ENCODE measurements at regions not wholly inside any gene's neighbourhood (a gene's known extent, or its start where the extent isn't known, plus 50 kb on each side); places are given as distances from the start of the nearest gene placed in this dataset.

DNA sequence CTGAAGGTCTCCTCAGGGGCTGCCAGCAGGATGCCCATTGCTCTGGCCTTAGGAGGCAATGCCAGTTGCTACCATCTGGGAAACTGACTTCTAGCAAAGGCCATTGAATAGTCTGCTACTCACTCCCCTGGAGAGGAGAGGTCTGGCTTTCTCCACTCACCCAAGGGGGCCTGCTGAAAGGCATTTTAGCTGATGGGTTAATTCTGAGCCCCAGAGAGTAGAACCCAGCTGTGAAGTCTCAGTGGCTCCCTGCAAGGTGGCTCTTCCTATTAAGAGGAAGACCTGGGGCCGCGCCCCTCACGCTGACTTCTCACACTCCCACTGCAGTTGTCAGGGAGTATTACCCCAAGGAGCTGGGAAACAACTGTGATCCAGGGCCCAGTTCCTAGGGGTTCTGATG lies 213.3 kb upstream of the GALNT2 start:
- H3K36me3 ChIP-seq (ENCODE audit: low read depth, low read length) = no peaks in the 10 kb centered on the region
- no peak overlapping the region for H3K9ac ChIP-seq (ENCODE audit: low read length)
- H4K20me1 ChIP-seq (ENCODE audit: low read length) = no peaks in the 10 kb centered on the region
- DNase-seq = no peak
- ChIA-PET CTCF (no interaction called here), POLR2A (ENCODE audit: unreplicated experiment) (no interaction called here)
- no TSS peak for BruUV-seq (replicated peaks)
- no peak overlapping the region for H3K4me3 ChIP-seq (ENCODE audit: low read length)
- TF ChIP-seq, protein P1, sequence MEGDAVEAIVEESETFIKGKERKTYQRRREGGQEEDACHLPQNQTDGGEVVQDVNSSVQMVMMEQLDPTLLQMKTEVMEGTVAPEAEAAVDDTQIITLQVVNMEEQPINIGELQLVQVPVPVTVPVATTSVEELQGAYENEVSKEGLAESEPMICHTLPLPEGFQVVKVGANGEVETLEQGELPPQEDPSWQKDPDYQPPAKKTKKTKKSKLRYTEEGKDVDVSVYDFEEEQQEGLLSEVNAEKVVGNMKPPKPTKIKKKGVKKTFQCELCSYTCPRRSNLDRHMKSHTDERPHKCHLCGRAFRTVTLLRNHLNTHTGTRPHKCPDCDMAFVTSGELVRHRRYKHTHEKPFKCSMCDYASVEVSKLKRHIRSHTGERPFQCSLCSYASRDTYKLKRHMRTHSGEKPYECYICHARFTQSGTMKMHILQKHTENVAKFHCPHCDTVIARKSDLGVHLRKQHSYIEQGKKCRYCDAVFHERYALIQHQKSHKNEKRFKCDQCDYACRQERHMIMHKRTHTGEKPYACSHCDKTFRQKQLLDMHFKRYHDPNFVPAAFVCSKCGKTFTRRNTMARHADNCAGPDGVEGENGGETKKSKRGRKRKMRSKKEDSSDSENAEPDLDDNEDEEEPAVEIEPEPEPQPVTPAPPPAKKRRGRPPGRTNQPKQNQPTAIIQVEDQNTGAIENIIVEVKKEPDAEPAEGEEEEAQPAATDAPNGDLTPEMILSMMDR (conservative IDR thresholded peaks at IDR 0.05; ENCODE audit: low read depth, low read length) = no peak
- TF ChIP-seq EZH2 (IDR thresholded peaks at IDR 0.05; ENCODE audit: low read length, unreplicated experiment) = no peak
- no peak for TF ChIP-seq EZH2phosphoT487 (IDR thresholded peaks at IDR 0.05; ENCODE audit: borderline replicate concordance, low read length)
- H3K27ac ChIP-seq (ENCODE audit: low read length) = no peak overlapping the region
- no peaks in the 10 kb centered on the region for H3F3A ChIP-seq (ENCODE audit: low read length, unreplicated experiment)
- H3K9me3 ChIP-seq (ENCODE audit: low read length) = no peaks in the 10 kb centered on the region
- H3K4me1 ChIP-seq (ENCODE audit: insufficient read depth, low read length) = no peaks in the 10 kb centered on the region
- peaks cover 53% of the 10 kb centered on the region for H3K27me3 ChIP-seq (ENCODE audit: low read length)
- no peak overlapping the region for H2AFZ ChIP-seq (ENCODE audit: low read length)
- no peaks in the 10 kb centered on the region for H3K79me2 ChIP-seq (ENCODE audit: low read length)
- intact Hi-C loops (cut with micrococcal nuclease) = no loop called here
- no peak for ATAC-seq
- no peak overlapping the region for H3K4me2 ChIP-seq (ENCODE audit: low read length)
- no peaks in the 10 kb centered on the region for H3K9me2 ChIP-seq (replicated peaks; ENCODE audit: low read length)

DNA sequence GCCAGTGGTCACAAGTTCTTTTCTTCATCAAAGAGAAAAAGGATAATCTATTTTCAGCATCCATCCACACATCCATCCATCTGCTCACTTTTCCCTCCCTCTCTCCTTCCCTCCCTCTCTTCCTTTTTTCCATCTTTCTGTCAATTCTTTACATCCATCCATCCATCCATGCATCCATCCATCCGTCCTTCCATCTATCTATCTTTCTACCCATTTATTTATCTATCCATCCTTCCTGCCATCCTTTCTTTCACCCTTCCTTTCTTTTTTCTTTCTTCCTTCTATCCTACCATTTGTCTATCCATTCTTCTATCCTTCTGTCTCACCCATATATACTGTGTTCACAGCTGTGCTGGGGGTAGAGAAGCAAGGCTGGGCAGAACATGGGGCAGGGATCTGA lies 212.4 kb upstream of the GALNT2 start:
- DNase-seq (no peak), ATAC-seq (no peak)
- Histone ChIP-seq H3K4me3 (ENCODE audit: low read length) (no peak overlapping the region), H3K4me1 (ENCODE audit: insufficient read depth, low read length) (no peaks in the 10 kb centered on the region), H4K20me1 (ENCODE audit: low read length) (no peaks in the 10 kb centered on the region), H3K27ac (ENCODE audit: low read length) (no peak overlapping the region), H3K36me3 (ENCODE audit: low read depth, low read length) (no peaks in the 10 kb centered on the region), H2AFZ (ENCODE audit: low read length) (no peak overlapping the region), H3K4me2 (ENCODE audit: low read length) (no peak overlapping the region), H3F3A (ENCODE audit: low read length, unreplicated experiment) (no peaks in the 10 kb centered on the region), H3K27me3 (ENCODE audit: low read length) (peaks cover 61% of the 10 kb centered on the region), H3K9me2 (replicated peaks; ENCODE audit: low read length) (no peaks in the 10 kb centered on the region), H3K79me2 (ENCODE audit: low read length) (no peaks in the 10 kb centered on the region), H3K9me3 (ENCODE audit: low read length) (no peaks in the 10 kb centered on the region), H3K9ac (ENCODE audit: low read length) (no peak overlapping the region)
- ChIA-PET CTCF (no interaction called here), POLR2A (ENCODE audit: unreplicated experiment) (no interaction called here)
- no TSS peak for BruUV-seq (replicated peaks)
- intact Hi-C loops (cut with micrococcal nuclease) = no loop called here
- TF ChIP-seq EZH2phosphoT487 (IDR thresholded peaks at IDR 0.05; ENCODE audit: borderline replicate concordance, low read length) (no peak), EZH2 (IDR thresholded peaks at IDR 0.05; ENCODE audit: low read length, unreplicated experiment) (no peak)
- TF ChIP-seq, protein P1 (conservative IDR thresholded peaks at IDR 0.05; ENCODE audit: low read depth, low read length) = no peak

DNA sequence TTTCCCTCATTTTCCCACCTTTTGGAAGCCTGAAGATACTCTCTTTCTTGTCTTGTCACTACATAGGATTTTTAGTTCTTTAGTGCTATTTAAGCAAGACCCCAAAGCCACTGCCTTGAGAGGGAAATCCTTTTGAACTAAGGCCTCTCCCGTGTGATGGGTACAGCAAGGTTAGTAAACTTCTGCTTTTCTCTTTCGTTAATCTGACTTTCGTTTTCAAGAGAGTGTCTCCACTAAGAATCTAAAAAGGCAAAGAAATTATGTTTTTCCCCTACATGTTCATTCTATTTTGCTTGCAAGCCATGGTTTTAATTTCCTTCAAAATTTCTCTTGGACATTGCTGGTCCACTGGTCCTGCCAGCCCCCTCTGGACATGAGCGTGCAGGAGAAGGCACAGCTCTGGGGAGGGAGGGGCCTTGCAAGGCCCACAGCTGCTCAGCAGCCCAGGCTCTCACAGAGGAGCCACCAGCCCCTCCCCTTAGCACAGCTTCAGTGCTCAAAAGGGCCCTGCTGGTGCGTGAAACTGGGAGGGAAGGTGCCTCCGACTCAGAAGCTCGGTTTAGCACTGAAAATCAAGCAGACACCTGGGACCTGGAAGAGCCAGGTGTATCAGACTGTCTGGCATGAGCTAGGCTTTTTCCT lies 210.9 kb upstream of the GALNT2 start:
- peak overlapping the region; percentile 46; the same call in 1 of the 2 replicates for H3K4me3 ChIP-seq (ENCODE audit: low read length)
- H3K36me3 ChIP-seq (ENCODE audit: low read depth, low read length) = no peaks in the 10 kb centered on the region
- no TSS peak for BruUV-seq (replicated peaks)
- peak overlapping the region; percentile 22; the same call in 1 of the 2 replicates for H2AFZ ChIP-seq (ENCODE audit: low read length)
- H3K4me2 ChIP-seq (ENCODE audit: low read length) = peak overlapping the region; percentile 63
- H3K79me2 ChIP-seq (ENCODE audit: low read length) = no peaks in the 10 kb centered on the region
- ChIA-PET CTCF (no interaction called here), POLR2A (ENCODE audit: unreplicated experiment) (no interaction called here)
- no peak overlapping the region for H3K27ac ChIP-seq (ENCODE audit: low read length)
- no peaks in the 10 kb centered on the region for H4K20me1 ChIP-seq (ENCODE audit: low read length)
- no peaks in the 10 kb centered on the region for H3K9me3 ChIP-seq (ENCODE audit: low read length)
- no peaks in the 10 kb centered on the region for H3F3A ChIP-seq (ENCODE audit: low read length, unreplicated experiment)
- no peaks in the 10 kb centered on the region for H3K9me2 ChIP-seq (replicated peaks; ENCODE audit: low read length)
- TF ChIP-seq, protein P1 (conservative IDR thresholded peaks at IDR 0.05; ENCODE audit: low read depth, low read length) = no peak
- TF ChIP-seq EZH2 (IDR thresholded peaks at IDR 0.05; ENCODE audit: low read length, unreplicated experiment) = no peak
- no peak for TF ChIP-seq EZH2phosphoT487 (IDR thresholded peaks at IDR 0.05; ENCODE audit: borderline replicate concordance, low read length)
- no peaks in the 10 kb centered on the region for H3K4me1 ChIP-seq (ENCODE audit: insufficient read depth, low read length)
- ATAC-seq = peak; percentile 40; the same call in 1 of the 2 replicates
- peaks cover 73% of the 10 kb centered on the region for H3K27me3 ChIP-seq (ENCODE audit: low read length)
- H3K9ac ChIP-seq (ENCODE audit: low read length) = no peak overlapping the region
- intact Hi-C loops (cut with micrococcal nuclease) = no loop called here
- DNase-seq = no peak
